ENCODE measurements at regions not wholly inside any gene's neighbourhood (a gene's known extent, or its start where the extent isn't known, plus 50 kb on each side); places are given as distances from the start of the nearest gene placed in this dataset.

DNA sequence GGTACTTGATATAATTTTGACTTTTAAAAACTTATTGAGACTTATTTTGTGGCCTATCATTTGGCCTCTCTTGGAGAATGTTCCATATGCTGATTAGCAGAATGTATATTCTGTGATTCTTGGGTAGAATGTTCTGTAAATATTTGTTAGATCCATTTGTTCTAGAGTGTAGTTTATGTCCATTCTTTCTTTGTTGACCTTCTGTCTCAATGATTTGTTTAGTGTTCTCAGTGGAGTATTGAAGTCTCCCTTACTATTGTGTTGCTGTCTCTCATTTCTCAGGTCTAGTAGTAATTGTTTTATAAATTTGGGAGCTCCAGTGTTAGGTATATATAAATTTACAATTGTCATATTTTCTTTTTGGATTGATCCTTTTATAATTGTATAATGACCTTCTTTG, 349.6 kb upstream of the CWC22 start:
- no peaks in the 10 kb centered on the region for H3K27me3 Mint-ChIP-seq (ENCODE audit: low read depth, unreplicated experiment)
- Histone ChIP-seq H3K9ac (ENCODE audit: low read length) (no peak overlapping the region), H3K4me3 (ENCODE audit: insufficient read depth, low read depth, low read length) (no peak overlapping the region), H3K36me3 (ENCODE audit: insufficient read depth, low read length) (no peaks in the 10 kb centered on the region), H4K20me1 (ENCODE audit: insufficient read depth, low read length) (no peaks in the 10 kb centered on the region), H3K4me1 (ENCODE audit: insufficient read depth, low read length) (no peaks in the 10 kb centered on the region), H3K9me3 (ENCODE audit: insufficient read depth, low read depth, low read length) (no peaks in the 10 kb centered on the region), H3K4me2 (ENCODE audit: low read length) (no peak overlapping the region), H3K79me2 (ENCODE audit: insufficient read depth, low read length) (no peaks in the 10 kb centered on the region), H2AFZ (ENCODE audit: low read depth, low read length) (no peak overlapping the region), H3K27me3 (ENCODE audit: insufficient read depth, low read length) (no peaks in the 10 kb centered on the region), H3K27ac (ENCODE audit: low read depth, low read length) (no peak overlapping the region)
- no peak for TF ChIP-seq EZH2 (IDR thresholded peaks at IDR 0.05; ENCODE audit: insufficient read depth, low read length)
- TF ChIP-seq, protein P1, sequence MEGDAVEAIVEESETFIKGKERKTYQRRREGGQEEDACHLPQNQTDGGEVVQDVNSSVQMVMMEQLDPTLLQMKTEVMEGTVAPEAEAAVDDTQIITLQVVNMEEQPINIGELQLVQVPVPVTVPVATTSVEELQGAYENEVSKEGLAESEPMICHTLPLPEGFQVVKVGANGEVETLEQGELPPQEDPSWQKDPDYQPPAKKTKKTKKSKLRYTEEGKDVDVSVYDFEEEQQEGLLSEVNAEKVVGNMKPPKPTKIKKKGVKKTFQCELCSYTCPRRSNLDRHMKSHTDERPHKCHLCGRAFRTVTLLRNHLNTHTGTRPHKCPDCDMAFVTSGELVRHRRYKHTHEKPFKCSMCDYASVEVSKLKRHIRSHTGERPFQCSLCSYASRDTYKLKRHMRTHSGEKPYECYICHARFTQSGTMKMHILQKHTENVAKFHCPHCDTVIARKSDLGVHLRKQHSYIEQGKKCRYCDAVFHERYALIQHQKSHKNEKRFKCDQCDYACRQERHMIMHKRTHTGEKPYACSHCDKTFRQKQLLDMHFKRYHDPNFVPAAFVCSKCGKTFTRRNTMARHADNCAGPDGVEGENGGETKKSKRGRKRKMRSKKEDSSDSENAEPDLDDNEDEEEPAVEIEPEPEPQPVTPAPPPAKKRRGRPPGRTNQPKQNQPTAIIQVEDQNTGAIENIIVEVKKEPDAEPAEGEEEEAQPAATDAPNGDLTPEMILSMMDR (IDR thresholded peaks at IDR 0.05; ENCODE audit: insufficient read depth, low read depth, low read length) = no peak
- no peak for DNase-seq (ENCODE audit: low read depth)
- H3K36me3 Mint-ChIP-seq (ENCODE audit: low read depth, unreplicated experiment) = no peaks in the 10 kb centered on the region
- FAIRE-seq = no peak
- H3K9me3 Mint-ChIP-seq (ENCODE audit: unreplicated experiment) = no peaks in the 10 kb centered on the region
- H3K4me3 Mint-ChIP-seq (ENCODE audit: unreplicated experiment) = no peak overlapping the region
- H3K27ac Mint-ChIP-seq (ENCODE audit: unreplicated experiment) = no peak overlapping the region
- H3K4me1 Mint-ChIP-seq (ENCODE audit: low read depth, unreplicated experiment) = peaks cover 3% of the 10 kb centered on the region

DNA sequence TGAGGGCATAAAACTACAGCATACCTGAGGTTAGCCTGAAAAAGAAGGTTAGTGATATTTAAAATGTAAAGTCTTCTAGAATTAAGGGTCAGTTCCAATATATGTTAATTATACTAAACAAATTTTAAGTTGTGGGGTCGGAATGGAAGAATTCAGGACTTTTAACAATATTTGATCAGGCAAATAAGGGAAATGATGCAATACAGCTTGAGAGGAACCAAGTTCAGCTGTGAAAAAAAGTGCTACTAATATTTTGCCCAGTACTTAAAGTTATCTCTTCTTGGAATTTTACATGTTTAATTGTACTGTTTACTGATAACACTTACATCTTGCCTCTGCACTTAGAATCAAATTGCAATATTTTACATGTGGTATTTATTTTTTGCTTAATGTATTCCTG, 345.5 kb upstream of the CWC22 start:
- H3K9ac ChIP-seq (ENCODE audit: low read length) = no peak overlapping the region
- no peaks in the 10 kb centered on the region for H3K27me3 ChIP-seq (ENCODE audit: insufficient read depth, low read length)
- no peaks in the 10 kb centered on the region for H3K36me3 ChIP-seq (ENCODE audit: insufficient read depth, low read length)
- TF ChIP-seq EZH2 (IDR thresholded peaks at IDR 0.05; ENCODE audit: insufficient read depth, low read length) = no peak
- TF ChIP-seq, protein P1 (IDR thresholded peaks at IDR 0.05; ENCODE audit: insufficient read depth, low read depth, low read length) = no peak
- H3K79me2 ChIP-seq (ENCODE audit: insufficient read depth, low read length) = no peaks in the 10 kb centered on the region
- H3K36me3 Mint-ChIP-seq (ENCODE audit: low read depth, unreplicated experiment) = no peaks in the 10 kb centered on the region
- peaks cover 3% of the 10 kb centered on the region for H3K4me1 Mint-ChIP-seq (ENCODE audit: low read depth, unreplicated experiment)
- H3K9me3 ChIP-seq (ENCODE audit: insufficient read depth, low read depth, low read length) = no peaks in the 10 kb centered on the region
- no peak overlapping the region for H3K4me2 ChIP-seq (ENCODE audit: low read length)
- no peak overlapping the region for H3K27ac ChIP-seq (ENCODE audit: low read depth, low read length)
- peak; percentile 18 for DNase-seq (ENCODE audit: low read depth)
- no peaks in the 10 kb centered on the region for H3K4me1 ChIP-seq (ENCODE audit: insufficient read depth, low read length)
- FAIRE-seq = no peak
- H3K27me3 Mint-ChIP-seq (ENCODE audit: low read depth, unreplicated experiment) = no peaks in the 10 kb centered on the region
- H3K27ac Mint-ChIP-seq (ENCODE audit: unreplicated experiment) = no peak overlapping the region
- H4K20me1 ChIP-seq (ENCODE audit: insufficient read depth, low read length) = no peaks in the 10 kb centered on the region
- no peaks in the 10 kb centered on the region for H3K9me3 Mint-ChIP-seq (ENCODE audit: unreplicated experiment)
- no peak overlapping the region for H3K4me3 Mint-ChIP-seq (ENCODE audit: unreplicated experiment)
- H2AFZ ChIP-seq (ENCODE audit: low read depth, low read length) = no peak overlapping the region
- no peak overlapping the region for H3K4me3 ChIP-seq (ENCODE audit: insufficient read depth, low read depth, low read length)

DNA sequence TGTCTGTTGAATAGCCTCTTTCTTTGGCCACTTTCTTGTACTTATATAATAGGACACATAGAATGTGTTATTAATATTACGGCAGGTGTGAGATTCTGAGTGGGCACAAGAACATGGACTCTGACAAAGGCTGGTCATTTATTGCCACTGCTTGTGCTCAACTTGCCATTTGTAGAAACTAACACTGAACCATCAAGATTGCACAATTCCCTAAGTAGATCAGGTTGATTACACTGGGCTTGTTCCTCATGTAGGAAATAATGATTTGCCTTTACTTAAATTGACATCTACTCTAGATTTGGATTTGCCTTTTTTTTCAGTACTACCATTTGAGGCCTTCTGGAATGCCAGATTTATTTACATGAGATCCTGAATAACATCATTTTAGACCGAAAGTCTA, 342.7 kb upstream of the CWC22 start:
- Histone ChIP-seq H4K20me1 (ENCODE audit: insufficient read depth, low read length) (no peaks in the 10 kb centered on the region), H3K79me2 (ENCODE audit: insufficient read depth, low read length) (no peaks in the 10 kb centered on the region), H3K4me3 (ENCODE audit: insufficient read depth, low read depth, low read length) (no peak overlapping the region), H3K4me2 (ENCODE audit: low read length) (no peak overlapping the region), H3K36me3 (ENCODE audit: insufficient read depth, low read length) (no peaks in the 10 kb centered on the region), H2AFZ (ENCODE audit: low read depth, low read length) (no peak overlapping the region), H3K4me1 (ENCODE audit: insufficient read depth, low read length) (no peaks in the 10 kb centered on the region), H3K27me3 (ENCODE audit: insufficient read depth, low read length) (no peaks in the 10 kb centered on the region), H3K27ac (ENCODE audit: low read depth, low read length) (no peak overlapping the region), H3K9me3 (ENCODE audit: insufficient read depth, low read depth, low read length) (no peaks in the 10 kb centered on the region), H3K9ac (ENCODE audit: low read length) (no peak overlapping the region)
- FAIRE-seq = no peak
- Mint-ChIP-seq H3K4me1 (ENCODE audit: low read depth, unreplicated experiment) (peaks cover 3% of the 10 kb centered on the region), H3K4me3 (ENCODE audit: unreplicated experiment) (no peak overlapping the region), H3K36me3 (ENCODE audit: low read depth, unreplicated experiment) (no peaks in the 10 kb centered on the region), H3K9me3 (ENCODE audit: unreplicated experiment) (peaks cover 2% of the 10 kb centered on the region), H3K27me3 (ENCODE audit: low read depth, unreplicated experiment) (no peaks in the 10 kb centered on the region), H3K27ac (ENCODE audit: unreplicated experiment) (no peak overlapping the region)
- no peak for DNase-seq (ENCODE audit: low read depth)
- TF ChIP-seq, protein P1 (IDR thresholded peaks at IDR 0.05; ENCODE audit: insufficient read depth, low read depth, low read length) = no peak
- TF ChIP-seq EZH2 (IDR thresholded peaks at IDR 0.05; ENCODE audit: insufficient read depth, low read length) = no peak

Data from astrocyte (in vitro differentiated cells and primary cell).